PC-3 (cell line): ENCODE measurements at regions not wholly inside any gene's neighbourhood (a gene's known extent, or its start where the extent isn't known, plus 50 kb on each side); places are given as distances from the start of the nearest gene placed in this dataset.
A peak's percentile ranks its signal among the peaks of the same experiment; 100 is the strongest.

Source experiments
- ATAC-seq: fragments of 200-7000 bp; cut with Tn5 transposase; 2 replicates; pipeline ENCODE4 v1.9.1; 2020; ENCODE audit warnings: mild to moderate bottlenecking, moderate library complexity
- BruUV-seq: library from RNA; stranded (reverse); fragments of 400-500 nt; replicated peaks from 2 replicates; lab custom pipeline; 2021; lab: Mats Ljungman, UMichigan
- CTCF ChIA-PET: fragments of 300-600 bp; sonication (Branson Sonifier 250); formaldehyde crosslinking; loops from one replicate; lab custom pipeline; 2022; ENCODE audit warnings: antibody characterized with exemption; lab: Charles Lee
- POLR2A ChIA-PET: fragments of 300-600 bp; sonication (Branson Sonifier 250); formaldehyde crosslinking; loops from one replicate; lab custom pipeline; 2022; ENCODE audit warnings: antibody characterized with exemption; ENCODE audit not compliant: unreplicated experiment; lab: Charles Lee
- DNase-seq: peaks from one replicate; pipeline ENCODE4 v3.0.0-alpha.2; 2015
- H2AFZ ChIP-seq: fragments of 300-600 bp; sonication (generic); 2 replicates; pipeline ENCODE4 v1.6.0; 2016; ENCODE audit warnings: antibody characterized with exemption, low read length
- H3F3A ChIP-seq: fragments of 300-600 bp; sonication (generic); one replicate; pipeline ENCODE4 v1.6.0; 2017; ENCODE audit warnings: antibody characterized with exemption, low read length, control low read depth, mild to moderate bottlenecking; ENCODE audit not compliant: unreplicated experiment
- H3K27ac ChIP-seq: fragments of 300-600 bp; sonication (generic); 2 replicates; pipeline ENCODE4 v1.5.1; 2016; ENCODE audit warnings: mild to moderate bottlenecking, low read length
- H3K27me3 ChIP-seq: fragments of 300-600 bp; sonication (generic); 2 replicates; pipeline ENCODE4 v1.6.1; 2016; ENCODE audit warnings: low read length, mixed read lengths
- H3K36me3 ChIP-seq: fragments of 300-600 bp; sonication (generic); 2 replicates; pipeline ENCODE4 v1.6.1; 2016; ENCODE audit warnings: low read depth, mixed run types, low read length, mixed read lengths
- H3K4me1 ChIP-seq: fragments of 300-600 bp; sonication (generic); 2 replicates; pipeline ENCODE4 v1.5.1; 2016; ENCODE audit warnings: low read length; ENCODE audit not compliant: insufficient read depth
- H3K4me2 ChIP-seq: fragments of 300-600 bp; sonication (generic); 2 replicates; pipeline ENCODE4 v1.6.0; 2016; ENCODE audit warnings: low read length
- H3K4me3 ChIP-seq: fragments of 300-600 bp; sonication (generic); 2 replicates; pipeline ENCODE4 v1.5.1; 2016; ENCODE audit warnings: mild to moderate bottlenecking, low read length, mixed read lengths
- H3K79me2 ChIP-seq: fragments of 300-600 bp; sonication (generic); 2 replicates; pipeline ENCODE4 v1.6.1; 2017; ENCODE audit warnings: low read length, mixed read lengths
- H3K9ac ChIP-seq: fragments of 300-600 bp; sonication (generic); 2 replicates; pipeline ENCODE4 v1.6.0; 2016; ENCODE audit warnings: mild to moderate bottlenecking, low read length
- H3K9me2 ChIP-seq: fragments of 300-600 bp; sonication (generic); replicated peaks from 2 replicates; pipeline ENCODE4 v1.6.1; 2016; ENCODE audit warnings: mixed run types, low read length, mixed read lengths
- H3K9me3 ChIP-seq: fragments of 300-600 bp; sonication (generic); 2 replicates; pipeline ENCODE4 v1.6.1; 2016; ENCODE audit warnings: low read length, mixed read lengths
- H4K20me1 ChIP-seq: fragments of 300-600 bp; sonication (generic); 2 replicates; pipeline ENCODE4 v1.6.1; 2016; ENCODE audit warnings: low read length, mixed read lengths
- CTCF ChIP-seq: fragments of 300-600 bp; sonication (generic); conservative IDR thresholded peaks from 2 replicates; pipeline ENCODE4 v1.5.1; 2017; ENCODE audit warnings: antibody characterized with exemption, low read depth, mild to moderate bottlenecking, low read length
- EZH2 ChIP-seq: fragments of 300-600 bp; sonication (generic); IDR thresholded peaks from one replicate; pipeline ENCODE4 v1.6.1; 2017; ENCODE audit warnings: antibody characterized with exemption, mild to moderate bottlenecking, low read length; ENCODE audit not compliant: unreplicated experiment
- EZH2phosphoT487 ChIP-seq: fragments of 300-600 bp; sonication (generic); IDR thresholded peaks from 2 replicates; pipeline ENCODE4 v1.6.1; 2018; ENCODE audit warnings: mild to moderate bottlenecking, antibody characterized with exemption, low read length, borderline replicate concordance
- intact Hi-C: fragments of 100-400 bp; cut with micrococcal nuclease; formaldehyde crosslinking; loops from 2 replicates; pipeline ENCODE4 v1.9.0; 2023

GRCh38 chr4:175035905-175036304 is 117.7 kb downstream of the ADAM29 start:
- Histone ChIP-seq H3K9ac (no peak overlapping the region), H3K9me3 (no peaks in the 10 kb centered on the region)
- peak; percentile 98 for ATAC-seq

DNA sequence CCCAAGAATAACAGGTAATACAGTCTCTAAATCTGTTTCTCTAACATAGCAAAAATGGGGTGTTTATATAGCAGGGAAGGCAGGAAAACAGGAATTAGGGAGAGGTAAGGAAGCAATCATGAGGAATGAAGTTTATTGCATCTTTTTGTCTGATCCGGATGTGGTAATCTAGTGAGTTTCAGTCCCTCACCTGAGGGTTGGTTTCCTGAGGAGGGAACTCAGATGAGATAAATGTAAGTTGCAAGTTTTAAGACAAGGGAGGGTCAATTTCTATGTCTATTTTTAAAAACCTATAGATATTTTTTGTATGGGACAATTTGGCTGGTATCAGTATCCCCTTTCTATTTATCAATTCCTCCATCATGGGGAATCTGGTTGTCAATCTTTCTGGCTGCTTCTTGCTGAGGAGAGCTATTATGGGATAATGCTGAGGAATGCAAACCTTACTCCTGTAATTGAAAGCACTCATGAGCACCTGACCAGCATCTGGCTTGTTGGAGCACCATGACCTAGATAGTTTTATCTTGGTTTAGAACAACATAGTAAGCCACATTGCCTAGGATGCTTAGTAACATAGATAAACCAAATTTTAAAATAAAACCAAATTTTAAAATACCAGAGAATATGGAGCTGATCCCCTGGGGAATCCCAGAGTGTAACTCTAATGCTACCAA is 130.1 kb downstream of the ADAM29 start:
- no TSS peak for BruUV-seq
- intact Hi-C loops = no loop called here
- H3K9me2 ChIP-seq = no peaks in the 10 kb centered on the region
- H3K9me3 ChIP-seq = no peaks in the 10 kb centered on the region
- H3K4me2 ChIP-seq = no peak overlapping the region
- CTCF ChIA-PET = no interaction called here
- H3K27me3 ChIP-seq = no peaks in the 10 kb centered on the region
- no peaks in the 10 kb centered on the region for H3K79me2 ChIP-seq
- H3K27ac ChIP-seq = no peak overlapping the region
- no peak for TF ChIP-seq EZH2
- no peak for TF ChIP-seq EZH2phosphoT487
- TF ChIP-seq CTCF = no peak
- H3K4me3 ChIP-seq = no peak overlapping the region
- H3K9ac ChIP-seq = no peak overlapping the region
- H3K4me1 ChIP-seq = no peaks in the 10 kb centered on the region
- ATAC-seq (no peak), DNase-seq (no peak)
- H4K20me1 ChIP-seq = no peaks in the 10 kb centered on the region
- no peaks in the 10 kb centered on the region for H3K36me3 ChIP-seq
- H2AFZ ChIP-seq = no peak overlapping the region
- no peaks in the 10 kb centered on the region for H3F3A ChIP-seq
- POLR2A ChIA-PET = no interaction called here

More at GRCh38 chr4:175035905-175036304, 117.7 kb downstream of the ADAM29 start:
- H3F3A ChIP-seq = no peaks in the 10 kb centered on the region
- H3K79me2 ChIP-seq = no peaks in the 10 kb centered on the region
- peak overlapping the region; percentile 8; the same call in 1 of the 2 replicates for H3K27ac ChIP-seq
- no peak overlapping the region for H2AFZ ChIP-seq
- POLR2A ChIA-PET = no interaction called here
- CTCF ChIA-PET = no interaction called here
- H3K36me3 ChIP-seq = no peaks in the 10 kb centered on the region
- no peaks in the 10 kb centered on the region for H3K27me3 ChIP-seq
- no peak overlapping the region for H3K4me3 ChIP-seq
- peaks cover 23% of the 10 kb centered on the region for H3K4me1 ChIP-seq
- intact Hi-C loops = no loop called here
- peak overlapping the region; percentile 48 for H3K4me2 ChIP-seq
- no TSS peak for BruUV-seq
- TF ChIP-seq EZH2 (no peak), CTCF (no peak), EZH2phosphoT487 (no peak)
- no peaks in the 10 kb centered on the region for H4K20me1 ChIP-seq
- peak; percentile 66 for DNase-seq
- H3K9me2 ChIP-seq = no peaks in the 10 kb centered on the region

GRCh38 chr4:175048906-175049305 is 130.7 kb downstream of the ADAM29 start:
- Histone ChIP-seq H3K79me2 (no peaks in the 10 kb centered on the region), H3K27ac (no peak overlapping the region), H3K27me3 (no peaks in the 10 kb centered on the region), H3K36me3 (no peaks in the 10 kb centered on the region), H3K4me2 (no peak overlapping the region), H3K9me3 (no peaks in the 10 kb centered on the region), H4K20me1 (no peaks in the 10 kb centered on the region), H3F3A (no peaks in the 10 kb centered on the region), H3K4me1 (no peaks in the 10 kb centered on the region), H3K9me2 (no peaks in the 10 kb centered on the region), H2AFZ (no peak overlapping the region), H3K4me3 (no peak overlapping the region), H3K9ac (no peak overlapping the region)
- DNase-seq (no peak), ATAC-seq (no peak)
- no TSS peak for BruUV-seq
- POLR2A ChIA-PET = no interaction called here
- TF ChIP-seq EZH2 = no peak
- TF ChIP-seq EZH2phosphoT487 = no peak
- no peak for TF ChIP-seq CTCF
- CTCF ChIA-PET = no interaction called here
- intact Hi-C loops = no loop called here
